HG02938 (cell line): ENCODE measurements at regions not wholly inside any gene's neighbourhood (a gene's known extent, or its start where the extent isn't known, plus 50 kb on each side); places are given as distances from the start of the nearest gene placed in this dataset.
"Not testable (repeated sequence)": the region's sequence is repeated elsewhere in the genome, so short reads cannot be mapped to it uniquely, and the experiment has no call there.

Experiments used
- ATAC-seq: cut with Tn5 transposase; IDR thresholded peaks from one replicate; pipeline ENCODE4 v1.9.1; 2021; ENCODE audit warnings: mild to moderate bottlenecking, moderate library complexity; ENCODE audit not compliant: unreplicated experiment

GRCh38 chr2:67771380-67771779, 291.4 kb downstream of the C1D start:
- no peak for ATAC-seq

- ATAC-seq, result no peak
These were observed 290.3 kb downstream of the C1D start for GRCh38 chr2:67772216-67773170.

- no peak for ATAC-seq
These were observed 289.0 kb downstream of the C1D start for GRCh38 chr2:67773851-67774250.

- ATAC-seq, result no peak
These were observed 286.5 kb downstream of the C1D start for GRCh38 chr2:67776276-67776675.

- no peak for ATAC-seq
These were observed 285.8 kb downstream of the C1D start for GRCh38 chr2:67777010-67777409.

GRCh38 chr2:67777836-67778429, 284.9 kb downstream of the C1D start:
- ATAC-seq, result no peak

GRCh38 chr2:67780841-67781240, 282.0 kb downstream of the C1D start:
- not testable (repeated sequence) for ATAC-seq

- no peak for ATAC-seq
These were observed 280.4 kb downstream of the C1D start for GRCh38 chr2:67782443-67782842.

- ATAC-seq, result no peak
These were observed 279.8 kb downstream of the C1D start for GRCh38 chr2:67783026-67783425.

GRCh38 chr2:67790622-67791021, 272.2 kb downstream of the C1D start:
- ATAC-seq, result no peak

- ATAC-seq, result no peak
These were observed 270.6 kb downstream of the C1D start for GRCh38 chr2:67792191-67792590.

GRCh38 chr2:67792681-67793091, 270.1 kb downstream of the C1D start:
- no peak for ATAC-seq

GRCh38 chr2:67797801-67798540, 264.8 kb downstream of the C1D start:
- ATAC-seq, result no peak

GRCh38 chr2:67798541-67799160, 264.2 kb downstream of the C1D start:
- ATAC-seq, result no peak

GRCh38 chr2:67799886-67800285, 262.9 kb downstream of the C1D start:
- ATAC-seq, result no peak

GRCh38 chr2:67802291-67802690, 260.5 kb downstream of the C1D start:
- no peak for ATAC-seq

GRCh38 chr2:67802824-67803223, 260.0 kb downstream of the C1D start:
- ATAC-seq, result no peak

- no peak for ATAC-seq
These were observed 256.0 kb downstream of the C1D start for GRCh38 chr2:67806816-67807215.

- no peak for ATAC-seq
These were observed 254.7 kb downstream of the C1D start for GRCh38 chr2:67808112-67808511.

GRCh38 chr2:67812682-67813081, 250.1 kb downstream of the C1D start:
- no peak for ATAC-seq

- no peak for ATAC-seq
These were observed 239.1 kb downstream of the C1D start for GRCh38 chr2:67823726-67824125.
